ENCODE measurements at regions not wholly inside any gene's neighbourhood (a gene's known extent, or its start where the extent isn't known, plus 50 kb on each side); places are given as distances from the start of the nearest gene placed in this dataset.

GRCh38 chr5:12343558-12343957 is 439.3 kb upstream of the CTNND2 start:
- TF ChIP-seq POLR2A (IDR thresholded peaks at IDR 0.05; ENCODE audit: low read length) (no peak), GATA1 (IDR thresholded peaks at IDR 0.05; ENCODE audit: low read depth, low read length) (no peak)
